H1 (cell line): ENCODE measurements at regions not wholly inside any gene's neighbourhood (a gene's known extent, or its start where the extent isn't known, plus 50 kb on each side); places are given as distances from the start of the nearest gene placed in this dataset.
"Not testable (repeated sequence)": the region's sequence is repeated elsewhere in the genome, so short reads cannot be mapped to it uniquely, and the experiment has no call there.

Source experiments
- CTCF ChIA-PET: fragments of 300-600 bp; sonication (Branson Sonifier 250); formaldehyde crosslinking; loops from one replicate; lab custom pipeline; 2021; ENCODE audit not compliant: partially characterized antibody; lab: Charles Lee
- POLR2A ChIA-PET: fragments of 300-600 bp; sonication (Branson Sonifier 250); formaldehyde crosslinking; loops from one replicate; lab custom pipeline; 2021; ENCODE audit warnings: inconsistent platforms; ENCODE audit not compliant: partially characterized antibody; lab: Charles Lee
- DNase-seq, 2 experiments: peaks; one replicate each; pipeline versions ENCODE4 v3.0.0 to v3.0.0-alpha.2; 2010 to 2022; ENCODE audit warnings: low spot score in 2 of 2, low read depth in 1 of 2, mixed read lengths in 1 of 2
- FAIRE-seq: peaks from 2 replicates; lab custom pipeline; 2011; peaks lifted over from hg19 to GRCh38; lab: Jason Lieb, UNC
- H2AFZ ChIP-seq: 2 replicates; pipeline ENCODE4 v1.8.1; 2012; ENCODE audit warnings: low read length, inconsistent platforms
- H2AK5ac ChIP-seq: 2 replicates; pipeline ENCODE4 v1.6.1; 2013; ENCODE audit warnings: low read depth, low read length
- H2BK120ac ChIP-seq: replicated peaks from 2 replicates; pipeline ENCODE3; 2013; ENCODE audit warnings: low read depth, low read length, inconsistent platforms
- H2BK12ac ChIP-seq: 2 replicates; pipeline ENCODE4 v1.6.1; 2013; ENCODE audit warnings: low read depth, low read length
- H2BK15ac ChIP-seq: 2 replicates; pipeline ENCODE4 v1.6.1; 2013; ENCODE audit warnings: low read length
- H2BK20ac ChIP-seq: 2 replicates; pipeline ENCODE4 v1.6.1; 2013; ENCODE audit warnings: low read length
- H2BK5ac ChIP-seq: 2 replicates; pipeline ENCODE4 v1.6.1; 2013; ENCODE audit warnings: low read depth, low read length
- H3K14ac ChIP-seq: 2 replicates; pipeline ENCODE4 v1.6.1; 2013; ENCODE audit warnings: inconsistent platforms; ENCODE audit not compliant: insufficient read length
- H3K18ac ChIP-seq: 2 replicates; pipeline ENCODE4 v1.6.1; 2013; ENCODE audit warnings: low read length; ENCODE audit errors: extremely low read depth
- H3K23ac ChIP-seq: 2 replicates; pipeline ENCODE4 v1.6.1; 2013; ENCODE audit warnings: inconsistent platforms; ENCODE audit not compliant: insufficient read length
- H3K23me2 ChIP-seq: 2 replicates; pipeline ENCODE4 v1.6.1; 2013; ENCODE audit warnings: low read depth, low read length
- H3K27ac ChIP-seq: 2 replicates; pipeline ENCODE4 v1.6.1; 2011; ENCODE audit warnings: low read depth, low read length, inconsistent platforms
- H3K27me3 ChIP-seq, 4 experiments: replicated peaks in 1 of 4; 1 replicate in 1 of 4; 2 replicates in 3 of 4; pipeline versions ENCODE4 v1.6.1 to v1.8.1; 2011 to 2013; ENCODE audit warnings: low read length in 3 of 4, mild to moderate bottlenecking in 3 of 4, inconsistent platforms in 2 of 4, mixed read lengths in 2 of 4, moderate library complexity in 1 of 4; ENCODE audit not compliant: control insufficient read depth in 3 of 4, insufficient read depth in 3 of 4; ENCODE audit errors: extremely low read depth in 1 of 4
- H3K36me3 ChIP-seq, 4 experiments: 2 replicates each; pipeline versions ENCODE4 v1.6.1 to v1.8.1; 2011 to 2013; ENCODE audit warnings: mild to moderate bottlenecking in 4 of 4, low read length in 3 of 4, moderate library complexity in 2 of 4, control low read depth in 1 of 4, inconsistent platforms in 1 of 4; ENCODE audit not compliant: insufficient read depth in 4 of 4, control insufficient read depth in 2 of 4
- H3K4ac ChIP-seq: replicated peaks from 2 replicates; pipeline ENCODE3; 2013; ENCODE audit warnings: low read length, low read depth, mixed read lengths, inconsistent platforms; ENCODE audit not compliant: insufficient read length
- H3K4me1 ChIP-seq, 4 experiments: replicated peaks in 1 of 4; 1 replicate in 1 of 4; 2 replicates in 3 of 4; pipeline versions ENCODE4 v1.6.1 to v1.8.1; 2011 to 2013; ENCODE audit warnings: low read length in 3 of 4, inconsistent platforms in 2 of 4, mixed read lengths in 1 of 4; ENCODE audit not compliant: insufficient read depth in 4 of 4, control insufficient read depth in 3 of 4
- H3K4me2 ChIP-seq, 2 experiments: 2 replicates each; pipeline versions ENCODE4 v1.6.1 to v1.8.1; 2011 to 2013; ENCODE audit warnings: low read depth in 2 of 2, low read length in 2 of 2, control low read depth in 1 of 2, inconsistent platforms in 1 of 2, mild to moderate bottlenecking in 1 of 2; ENCODE audit not compliant: insufficient read depth in 1 of 2
- H3K4me3 ChIP-seq, 4 experiments: fragments of 200-600, 300-600 bp in 1 of 4; sonication (generic), shearing (Covaris generic), sonication (Bioruptor Twin) in 1 of 4; 2 replicates each; pipeline versions ENCODE4 v1.5.1 to v1.8.1; 2011 to 2016; ENCODE audit warnings: low read length in 4 of 4, low read depth in 3 of 4, control low read depth in 2 of 4, inconsistent platforms in 2 of 4, mild to moderate bottlenecking in 2 of 4, mixed read lengths in 1 of 4, moderate library complexity in 1 of 4; ENCODE audit not compliant: insufficient read depth in 2 of 4; ENCODE audit errors: extremely low read depth in 1 of 4
- H3K56ac ChIP-seq: replicated peaks from 2 replicates; pipeline ENCODE3; 2013; ENCODE audit warnings: low read depth, mild to moderate bottlenecking, mixed read lengths, low read length, inconsistent platforms; ENCODE audit not compliant: insufficient read length
- H3K79me1 ChIP-seq: 2 replicates; pipeline ENCODE4 v1.6.1; 2013; ENCODE audit warnings: low read depth, low read length, control low read depth
- H3K79me2 ChIP-seq, 2 experiments: 2 replicates each; pipeline versions ENCODE4 v1.6.1 to v1.8.1; 2012 to 2013; ENCODE audit warnings: low read length in 2 of 2, mild to moderate bottlenecking in 2 of 2, inconsistent platforms in 1 of 2; ENCODE audit not compliant: insufficient read depth in 2 of 2, control insufficient read depth in 1 of 2
- H3K9ac ChIP-seq, 4 experiments: replicated peaks in 1 of 4; 1 replicate in 1 of 4; 2 replicates in 3 of 4; pipeline versions ENCODE4 v1.6.1 to v1.8.1; 2011 to 2013; ENCODE audit warnings: low read depth in 3 of 4, low read length in 3 of 4, control low read depth in 2 of 4, mild to moderate bottlenecking in 2 of 4, moderate library complexity in 2 of 4, inconsistent platforms in 1 of 4; ENCODE audit errors: extremely low read depth in 1 of 4
- H3K9me3 ChIP-seq, 2 experiments: 2 replicates each; pipeline versions ENCODE4 v1.6.1 to v1.8.1; 2012 to 2013; ENCODE audit warnings: mild to moderate bottlenecking in 2 of 2, moderate library complexity in 2 of 2, control low read depth in 1 of 2, inconsistent platforms in 1 of 2, low read depth in 1 of 2, low read length in 1 of 2, mixed read lengths in 1 of 2; ENCODE audit not compliant: insufficient read depth in 2 of 2
- H4K20me1 ChIP-seq, 2 experiments: replicated peaks in 1 of 2; 2 replicates each; pipeline versions ENCODE3 to v1.8.1; 2011 to 2013; ENCODE audit warnings: inconsistent platforms in 2 of 2, low read length in 2 of 2, mild to moderate bottlenecking in 1 of 2; ENCODE audit not compliant: insufficient read depth in 2 of 2, control insufficient read depth in 1 of 2
- H4K5ac ChIP-seq: 2 replicates; pipeline ENCODE4 v1.6.1; 2013; ENCODE audit warnings: low read length, low read depth, mixed read lengths, inconsistent platforms; ENCODE audit not compliant: insufficient read length
- H4K8ac ChIP-seq: 2 replicates; pipeline ENCODE4 v1.8.0; 2013; ENCODE audit warnings: mild to moderate bottlenecking, moderate library complexity, low read length, inconsistent platforms; ENCODE audit not compliant: insufficient read depth; ENCODE audit errors: extremely low read depth
- H4K91ac ChIP-seq: replicated peaks from 2 replicates; pipeline ENCODE3; 2013; ENCODE audit warnings: low read length, mixed read lengths, inconsistent platforms; ENCODE audit not compliant: insufficient read length
- WGBS, 2 experiments: shearing (Covaris generic) in 1 of 2; methylation state at CpG; one replicate each; pipeline versions ENCODE4 v1.1.6 to v1.1.7; 2013 to 2015; ENCODE audit warnings: low lambda C conversion rate in 2 of 2, mixed read lengths in 2 of 2, inconsistent platforms in 1 of 2, low coverage in 1 of 2, missing lambda C conversion rate in 1 of 2; ENCODE audit not compliant: insufficient replicate concordance in 2 of 2, insufficient coverage in 1 of 2, insufficient read length in 1 of 2; ENCODE audit errors: extremely low coverage in 1 of 2, missing lambda C conversion rate in 1 of 2; 5-methylcytosine and 5-hydroxymethylcytosine counted together

DNA sequence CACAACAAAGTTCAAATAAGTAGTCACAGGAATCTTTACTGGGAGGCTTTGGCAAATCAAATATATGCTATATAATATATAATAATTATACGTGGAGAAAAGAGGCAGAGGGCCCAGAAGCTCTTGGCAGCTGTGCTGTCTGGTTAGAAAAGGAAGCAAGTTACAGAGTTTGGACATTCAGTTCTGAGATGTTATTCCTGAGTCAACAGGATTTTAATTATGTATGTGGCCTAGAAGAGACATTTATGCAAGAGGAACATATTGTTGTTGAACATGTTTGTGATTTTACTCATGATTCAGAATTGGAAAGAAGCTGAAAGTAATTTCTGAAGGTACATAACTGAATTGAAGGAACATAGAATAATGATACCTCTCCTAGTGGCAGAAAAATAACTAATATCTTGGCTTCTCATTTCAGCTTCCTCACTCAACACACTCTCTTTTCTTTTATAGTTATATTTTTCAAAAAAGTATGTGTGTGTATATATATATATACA is 79.7 kb upstream of the GPR89A start:
- POLR2A ChIA-PET, H3K4me2 ChIP-seq, H2BK20ac ChIP-seq, H3K4me1 ChIP-seq, H3K27me3 ChIP-seq, H2BK5ac ChIP-seq, H2BK120ac ChIP-seq, H3K56ac ChIP-seq, H2BK12ac ChIP-seq, H3K18ac ChIP-seq, H4K8ac ChIP-seq, H3K79me1 ChIP-seq, H3K9me3 ChIP-seq, H3K4ac ChIP-seq, H2AK5ac ChIP-seq, H3K14ac ChIP-seq, H2BK15ac ChIP-seq, H3K23me2 ChIP-seq, H2AFZ ChIP-seq, H4K5ac ChIP-seq, DNase-seq, H4K20me1 ChIP-seq, FAIRE-seq, H3K36me3 ChIP-seq, H3K4me3 ChIP-seq, H3K27ac ChIP-seq, H4K91ac ChIP-seq, CTCF ChIA-PET, H3K9ac ChIP-seq, H3K23ac ChIP-seq, H3K79me2 ChIP-seq: not testable (repeated sequence)
- 67% methylated on average over 1 of the region's 1 CpG; no CpG with 5 or more reads in 1 of the 2 experiments for WGBS, 2 experiments

GRCh38 chr1:145520159-145520558 is 87.6 kb upstream of the GPR89A start:
- CTCF ChIA-PET, H3K27ac ChIP-seq, H3K9ac ChIP-seq, H2BK20ac ChIP-seq, H3K56ac ChIP-seq, H4K5ac ChIP-seq, H4K20me1 ChIP-seq, H2BK12ac ChIP-seq, H2AK5ac ChIP-seq, H3K4ac ChIP-seq, H2BK5ac ChIP-seq, H3K23ac ChIP-seq, POLR2A ChIA-PET, FAIRE-seq, H3K27me3 ChIP-seq, H2AFZ ChIP-seq, H2BK120ac ChIP-seq, H2BK15ac ChIP-seq, H3K4me1 ChIP-seq, H3K79me2 ChIP-seq, H3K9me3 ChIP-seq, H3K23me2 ChIP-seq, H3K36me3 ChIP-seq, H3K14ac ChIP-seq, H3K4me2 ChIP-seq, H4K8ac ChIP-seq, DNase-seq, H3K79me1 ChIP-seq, H3K4me3 ChIP-seq, H4K91ac ChIP-seq, H3K18ac ChIP-seq: not testable (repeated sequence)
- 84% methylated on average over 3 of the region's 3 CpGs; no CpG with 5 or more reads in 1 of the 2 experiments for WGBS, 2 experiments
